OCI-LY3 (cell line): ENCODE measurements at regions not wholly inside any gene's neighbourhood (a gene's known extent, or its start where the extent isn't known, plus 50 kb on each side); places are given as distances from the start of the nearest gene placed in this dataset.

Experiments used
- H2AFZ ChIP-seq: fragments of 200-600, 300-600 bp; shearing (Covaris generic); 2 replicates; pipeline ENCODE4 v1.6.0; 2014; ENCODE audit warnings: antibody characterized with exemption, low read depth, low read length
- H3K27ac ChIP-seq: fragments of 200-600, 300-600 bp; sonication (generic); 2 replicates; pipeline ENCODE4 v1.5.1; 2014; ENCODE audit warnings: mild to moderate bottlenecking, low read length, moderate library complexity, mixed read lengths
- H3K27me3 ChIP-seq: fragments of 200-600, 300-600 bp; sonication (generic); 2 replicates; pipeline ENCODE4 v1.6.1; 2014; ENCODE audit warnings: low read depth, low read length, mixed read lengths
- H3K36me3 ChIP-seq: fragments of 200-600, 300-600 bp; sonication (generic); replicated peaks from 2 replicates; pipeline ENCODE3; 2014; ENCODE audit warnings: low read depth, low read length, mixed read lengths
- H3K4me1 ChIP-seq: fragments of 300-600, 200-600 bp; sonication (generic); 2 replicates; pipeline ENCODE4 v1.6.1; 2014; ENCODE audit warnings: low read length, mixed read lengths
- H3K4me2 ChIP-seq: fragments of 200-600, 300-600 bp; sonication (generic); 2 replicates; pipeline ENCODE4 v1.6.1; 2014; ENCODE audit warnings: low read length, mixed read lengths
- H3K4me3 ChIP-seq: fragments of 300-600, 200-600 bp; sonication (generic); 2 replicates; pipeline ENCODE4 v1.5.1; 2014; ENCODE audit warnings: antibody characterized with exemption, mild to moderate bottlenecking, low read length, moderate library complexity
- H3K79me2 ChIP-seq: fragments of 300-600, 200-600 bp; shearing (Covaris generic); 2 replicates; pipeline ENCODE4 v1.6.1; 2014; ENCODE audit warnings: mild to moderate bottlenecking, low read length, mixed read lengths
- H3K9ac ChIP-seq: fragments of 300-600, 200-600 bp; shearing (Covaris generic); 2 replicates; pipeline ENCODE4 v1.6.0; 2014; ENCODE audit warnings: mild to moderate bottlenecking, low read length, moderate library complexity
- H3K9me3 ChIP-seq: fragments of 200-600, 300-600 bp; shearing (Covaris generic); 2 replicates; pipeline ENCODE4 v1.6.1; 2014; ENCODE audit warnings: low read length, mixed read lengths; ENCODE audit not compliant: insufficient read depth
- H4K20me1 ChIP-seq: fragments of 200-600, 300-600 bp; sonication (generic); 2 replicates; pipeline ENCODE4 v1.6.1; 2016; ENCODE audit warnings: low read length, mixed read lengths; ENCODE audit not compliant: insufficient read depth
- EZH2phosphoT487 ChIP-seq: fragments of 200-600 bp; shearing (Covaris generic); IDR thresholded peaks from 2 replicates; pipeline ENCODE4 v1.6.1; 2018; ENCODE audit warnings: antibody characterized with exemption, mixed run types, low read depth
- TF ChIP-seq, protein P1 (sequence below): fragments of 200-600, 300-600 bp; sonication (generic); IDR thresholded peaks from 2 replicates; pipeline ENCODE4 v1.5.1; 2014; ENCODE audit warnings: antibody characterized with exemption, low read length, low read depth

GRCh38 chr1:195577748-195578147, 1030.5 kb downstream of the KCNT2 start:
- H3K36me3 ChIP-seq, result no peaks in the 10 kb centered on the region
- no peaks in the 10 kb centered on the region for H3K4me1 ChIP-seq
- no peak overlapping the region for H2AFZ ChIP-seq
- TF ChIP-seq, protein P1, sequence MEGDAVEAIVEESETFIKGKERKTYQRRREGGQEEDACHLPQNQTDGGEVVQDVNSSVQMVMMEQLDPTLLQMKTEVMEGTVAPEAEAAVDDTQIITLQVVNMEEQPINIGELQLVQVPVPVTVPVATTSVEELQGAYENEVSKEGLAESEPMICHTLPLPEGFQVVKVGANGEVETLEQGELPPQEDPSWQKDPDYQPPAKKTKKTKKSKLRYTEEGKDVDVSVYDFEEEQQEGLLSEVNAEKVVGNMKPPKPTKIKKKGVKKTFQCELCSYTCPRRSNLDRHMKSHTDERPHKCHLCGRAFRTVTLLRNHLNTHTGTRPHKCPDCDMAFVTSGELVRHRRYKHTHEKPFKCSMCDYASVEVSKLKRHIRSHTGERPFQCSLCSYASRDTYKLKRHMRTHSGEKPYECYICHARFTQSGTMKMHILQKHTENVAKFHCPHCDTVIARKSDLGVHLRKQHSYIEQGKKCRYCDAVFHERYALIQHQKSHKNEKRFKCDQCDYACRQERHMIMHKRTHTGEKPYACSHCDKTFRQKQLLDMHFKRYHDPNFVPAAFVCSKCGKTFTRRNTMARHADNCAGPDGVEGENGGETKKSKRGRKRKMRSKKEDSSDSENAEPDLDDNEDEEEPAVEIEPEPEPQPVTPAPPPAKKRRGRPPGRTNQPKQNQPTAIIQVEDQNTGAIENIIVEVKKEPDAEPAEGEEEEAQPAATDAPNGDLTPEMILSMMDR, result no peak
- TF ChIP-seq EZH2phosphoT487, result no peak
- no peak overlapping the region for H3K27ac ChIP-seq
- no peak overlapping the region for H3K4me2 ChIP-seq
- no peaks in the 10 kb centered on the region for H3K27me3 ChIP-seq
- no peaks in the 10 kb centered on the region for H3K9me3 ChIP-seq
- no peaks in the 10 kb centered on the region for H3K79me2 ChIP-seq
- no peak overlapping the region for H3K9ac ChIP-seq
- H3K4me3 ChIP-seq, result no peak overlapping the region
- H4K20me1 ChIP-seq, result no peaks in the 10 kb centered on the region

DNA sequence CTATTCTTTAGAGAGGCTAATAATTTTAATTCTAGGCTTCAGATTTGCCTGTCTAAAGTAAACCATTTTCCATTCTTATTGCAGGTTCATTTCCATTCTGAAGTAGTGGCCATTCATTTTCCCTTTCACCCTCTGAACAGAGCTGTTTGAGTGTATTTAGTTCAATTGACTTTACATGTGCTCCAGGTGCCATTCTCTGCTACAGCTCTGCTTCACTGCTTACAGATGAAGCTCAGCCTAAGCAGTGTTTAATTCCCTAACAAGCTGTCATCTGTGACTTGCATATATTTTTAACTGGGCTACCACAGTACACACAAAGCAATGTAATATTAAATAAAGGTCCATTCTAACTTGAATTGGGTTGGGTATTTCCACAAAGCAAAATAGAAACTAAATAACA, 1031.6 kb downstream of the KCNT2 start:
- H3K36me3 ChIP-seq, result no peaks in the 10 kb centered on the region
- no peaks in the 10 kb centered on the region for H3K79me2 ChIP-seq
- no peaks in the 10 kb centered on the region for H4K20me1 ChIP-seq
- no peak for TF ChIP-seq EZH2phosphoT487
- TF ChIP-seq, protein P1, result no peak
- H2AFZ ChIP-seq, result no peak overlapping the region
- H3K4me1 ChIP-seq, result no peaks in the 10 kb centered on the region
- H3K27me3 ChIP-seq, result no peaks in the 10 kb centered on the region
- H3K9me3 ChIP-seq, result no peaks in the 10 kb centered on the region
- no peak overlapping the region for H3K27ac ChIP-seq
- H3K4me2 ChIP-seq, result no peak overlapping the region
- no peak overlapping the region for H3K4me3 ChIP-seq
- no peak overlapping the region for H3K9ac ChIP-seq

DNA sequence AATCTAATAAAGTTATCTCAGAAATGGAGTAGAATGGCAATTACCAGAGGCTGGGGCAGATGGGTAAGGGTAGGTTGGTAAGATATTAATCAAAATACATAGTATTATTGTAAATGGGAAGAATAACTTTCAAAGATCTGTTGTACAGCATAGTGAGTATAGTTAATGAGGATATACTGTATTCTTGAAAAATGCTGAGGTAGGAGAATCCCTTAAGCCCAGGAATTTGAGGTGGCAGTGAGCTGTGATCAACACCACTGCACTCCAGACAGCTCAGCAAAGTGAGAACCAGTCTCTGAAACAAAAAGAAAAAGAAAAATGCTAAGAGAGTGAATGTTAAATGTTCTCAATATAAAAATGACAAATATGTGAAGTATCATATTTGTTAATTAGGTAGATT, 1033.7 kb downstream of the KCNT2 start:
- Histone ChIP-seq H3K27ac (no peak overlapping the region), H2AFZ (no peak overlapping the region), H3K27me3 (no peaks in the 10 kb centered on the region), H3K79me2 (no peaks in the 10 kb centered on the region), H3K9ac (no peak overlapping the region), H3K4me1 (no peaks in the 10 kb centered on the region), H4K20me1 (no peaks in the 10 kb centered on the region), H3K4me2 (no peak overlapping the region), H3K4me3 (no peak overlapping the region), H3K9me3 (no peaks in the 10 kb centered on the region), H3K36me3 (no peaks in the 10 kb centered on the region)
- no peak for TF ChIP-seq EZH2phosphoT487
- TF ChIP-seq, protein P1, result no peak

DNA sequence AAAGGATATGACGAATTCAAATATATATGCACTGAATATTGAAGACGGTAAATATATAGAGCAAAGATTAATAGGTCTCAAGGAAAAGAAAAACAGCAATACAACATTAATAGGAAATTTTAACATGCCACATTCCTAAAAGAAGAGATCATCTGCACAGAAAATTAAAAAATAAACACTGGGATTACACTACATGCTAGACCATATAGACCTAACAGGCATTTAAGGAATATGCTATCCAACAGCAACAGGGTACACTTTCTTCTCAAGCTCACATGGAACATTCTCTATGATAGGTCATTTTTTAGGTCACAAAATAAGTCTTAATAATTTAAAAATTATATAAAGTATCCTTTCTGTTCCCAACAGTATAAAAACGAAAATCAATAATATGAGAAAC, 1038.3 kb downstream of the KCNT2 start:
- Histone ChIP-seq H3K36me3 (no peaks in the 10 kb centered on the region), H3K27me3 (no peaks in the 10 kb centered on the region), H3K27ac (no peak overlapping the region), H4K20me1 (no peaks in the 10 kb centered on the region), H3K4me1 (no peaks in the 10 kb centered on the region), H2AFZ (no peak overlapping the region), H3K4me3 (no peak overlapping the region), H3K9ac (no peak overlapping the region), H3K79me2 (no peaks in the 10 kb centered on the region), H3K4me2 (no peak overlapping the region), H3K9me3 (no peaks in the 10 kb centered on the region)
- TF ChIP-seq, protein P1, result no peak
- TF ChIP-seq EZH2phosphoT487, result no peak
